CD4-positive, CD25-positive, alpha-beta regulatory T cell (primary cell): ENCODE measurements at regions not wholly inside any gene's neighbourhood (a gene's known extent, or its start where the extent isn't known, plus 50 kb on each side); places are given as distances from the start of the nearest gene placed in this dataset.
A peak's percentile ranks its signal among the peaks of the same experiment; 100 is the strongest.

ENCODE experiments used
- ATAC-seq, 2 donors: fragments of 150-1000 bp; cut with Tn5 transposase; one replicate each; pipeline ENCODE4 v1.10.0; 2021; ENCODE audit warnings: low read depth in 2 of 2, moderate number of reproducible peaks in 2 of 2, moderate library complexity in 1 of 2
- DNase-seq, 3 donors: peaks; one replicate each; pipeline versions ENCODE4 v3.0.0 to v3.0.0-alpha.2; 2012 to 2022; ENCODE audit warnings: mixed read lengths in 1 of 3
- H3K27ac ChIP-seq: one replicate; pipeline ENCODE4 v1.7.0; 2013; ENCODE audit warnings: mild to moderate bottlenecking, low read length; ENCODE audit not compliant: insufficient read depth, poor library complexity, severe bottlenecking
- H3K27me3 ChIP-seq: one replicate; pipeline ENCODE4 v1.7.0; 2013; ENCODE audit warnings: low read length; ENCODE audit not compliant: control insufficient read depth, insufficient read depth
- H3K36me3 ChIP-seq: one replicate; pipeline ENCODE4 v1.7.0; 2013; ENCODE audit warnings: mild to moderate bottlenecking, low read length, moderate library complexity; ENCODE audit not compliant: control insufficient read depth, insufficient read depth
- H3K4me1 ChIP-seq: 2 replicates; pipeline ENCODE4 v1.7.0; 2013; ENCODE audit warnings: mild to moderate bottlenecking, low read length; ENCODE audit not compliant: insufficient read depth, control insufficient read depth, poor library complexity, severe bottlenecking
- H3K4me3 ChIP-seq: one replicate; pipeline ENCODE4 v1.7.0; 2013; ENCODE audit warnings: low read depth, mild to moderate bottlenecking, low read length, moderate library complexity
- H3K9me3 ChIP-seq, 2 experiments: 1 replicate in 1 of 2; 2 replicates in 1 of 2; pipeline ENCODE4 v1.7.0; 2013; ENCODE audit warnings: low read length in 2 of 2, mild to moderate bottlenecking in 1 of 2, moderate library complexity in 1 of 2; ENCODE audit not compliant: control insufficient read depth in 2 of 2
- H3K27ac Mint-ChIP-seq, 3 donors: one replicate each; pipeline ENCODE4 v1.8.0; 2020 to 2022; ENCODE audit warnings: mild to moderate bottlenecking in 3 of 3, mixed read lengths in 3 of 3, moderate library complexity in 2 of 3
- H3K27me3 Mint-ChIP-seq: one replicate; pipeline ENCODE4 v1.8.0; 2022; ENCODE audit warnings: mild to moderate bottlenecking, mixed read lengths
- H3K36me3 Mint-ChIP-seq: one replicate; pipeline ENCODE4 v1.8.0; 2020; ENCODE audit warnings: mixed read lengths
- H3K4me1 Mint-ChIP-seq, 4 donors: one replicate each; pipeline ENCODE4 v1.8.0; 2020 to 2022; ENCODE audit warnings: mixed read lengths in 4 of 4, mild to moderate bottlenecking in 1 of 4
- H3K4me3 Mint-ChIP-seq, 4 donors: one replicate each; pipeline ENCODE4 v1.8.0; 2020 to 2022; ENCODE audit warnings: mild to moderate bottlenecking in 4 of 4, mixed read lengths in 4 of 4, moderate library complexity in 3 of 4
- H3K9me3 Mint-ChIP-seq, 7 donors: one replicate each; pipeline ENCODE4 v1.8.0; 2020 to 2022; ENCODE audit warnings: mixed read lengths in 7 of 7, mild to moderate bottlenecking in 3 of 7, moderate library complexity in 2 of 7

- no peak for ATAC-seq
- H3K9me3 Mint-ChIP-seq: peaks cover 0 to 9% (median 0%) of the 10 kb centered on the region in 7 donors
These were observed 1216.5 kb downstream of the SORCS3 start for GRCh38 chr10:105857268-105858264.

GRCh38 chr10:105855791-105856190 lies 1214.7 kb downstream of the SORCS3 start:
- Mint-ChIP-seq H3K36me3 (no peaks in the 10 kb centered on the region), H3K4me1 (peaks cover 0 to 21% (median 5%) of the 10 kb centered on the region in 4 donors)
- ATAC-seq: no peak

More at GRCh38 chr10:105857268-105858264, 1216.5 kb downstream of the SORCS3 start:
- DNase-seq: no peak
- H3K4me3 ChIP-seq: no peak overlapping the region
- no peaks in the 10 kb centered on the region for H3K9me3 ChIP-seq
- no peaks in the 10 kb centered on the region for H3K27me3 ChIP-seq
- Mint-ChIP-seq H3K4me3 (no peak overlapping the region), H3K27ac (peak overlapping the region; percentile 63 to 75 (median 67)), H3K4me1 (peaks cover 0 to 21% (median 5%) of the 10 kb centered on the region in 4 donors), H3K27me3 (no peaks in the 10 kb centered on the region), H3K36me3 (no peaks in the 10 kb centered on the region)
- H3K36me3 ChIP-seq: no peaks in the 10 kb centered on the region
- H3K4me1 ChIP-seq: no peaks in the 10 kb centered on the region
- H3K27ac ChIP-seq: no peak overlapping the region

GRCh38 chr10:105844676-105845570 lies 1203.8 kb downstream of the SORCS3 start:
- peaks cover 0 to 8% (median 2%) of the 10 kb centered on the region in 7 donors for H3K9me3 Mint-ChIP-seq
- DNase-seq (no peak), ATAC-seq (no peak)
- H3K4me3 Mint-ChIP-seq: no peak overlapping the region
- Histone ChIP-seq H3K27me3 (no peaks in the 10 kb centered on the region), H3K9me3 (no peaks in the 10 kb centered on the region), H3K36me3 (no peaks in the 10 kb centered on the region), H3K4me1 (no peaks in the 10 kb centered on the region), H3K27ac (no peak overlapping the region), H3K4me3 (no peak overlapping the region)
- no peaks in the 10 kb centered on the region for H3K36me3 Mint-ChIP-seq
- peaks cover 0 to 40% (median 5%) of the 10 kb centered on the region in 4 donors for H3K4me1 Mint-ChIP-seq
- H3K27ac Mint-ChIP-seq: peak overlapping the region in 1 of 3 donors; percentile 71
- H3K27me3 Mint-ChIP-seq: no peaks in the 10 kb centered on the region

More at GRCh38 chr10:105855791-105856190, 1214.7 kb downstream of the SORCS3 start:
- Mint-ChIP-seq H3K4me3 (no peak overlapping the region), H3K27ac (no peak overlapping the region), H3K27me3 (no peaks in the 10 kb centered on the region), H3K9me3 (peaks cover 0 to 7% (median 0%) of the 10 kb centered on the region in 7 donors)
- H3K4me3 ChIP-seq: no peak overlapping the region
- no peaks in the 10 kb centered on the region for H3K9me3 ChIP-seq
- H3K4me1 ChIP-seq: no peaks in the 10 kb centered on the region
- H3K27me3 ChIP-seq: no peaks in the 10 kb centered on the region
- no peaks in the 10 kb centered on the region for H3K36me3 ChIP-seq
- H3K27ac ChIP-seq: no peak overlapping the region
- DNase-seq: no peak

GRCh38 chr10:105844241-105844640 lies 1203.2 kb downstream of the SORCS3 start:
- H3K9me3 Mint-ChIP-seq: peaks cover 0 to 8% (median 2%) of the 10 kb centered on the region in 7 donors
- H3K4me1 Mint-ChIP-seq: peaks cover 0 to 45% (median 6%) of the 10 kb centered on the region in 4 donors
- H3K36me3 Mint-ChIP-seq: no peaks in the 10 kb centered on the region
- no peak overlapping the region for H3K27ac ChIP-seq
- ATAC-seq (no peak), DNase-seq (no peak)
- H3K36me3 ChIP-seq: no peaks in the 10 kb centered on the region
- H3K4me1 ChIP-seq: no peaks in the 10 kb centered on the region
- no peaks in the 10 kb centered on the region for H3K9me3 ChIP-seq
- no peaks in the 10 kb centered on the region for H3K27me3 ChIP-seq
- no peak overlapping the region for H3K4me3 ChIP-seq
- H3K27me3 Mint-ChIP-seq: no peaks in the 10 kb centered on the region
- no peak overlapping the region for H3K27ac Mint-ChIP-seq
- peak overlapping the region in 1 of 4 donors; percentile 22 for H3K4me3 Mint-ChIP-seq

GRCh38 chr10:105843786-105844185 lies 1202.7 kb downstream of the SORCS3 start:
- H3K4me3 Mint-ChIP-seq: peak overlapping the region in 2 of 4 donors; percentile 1 to 22
- DNase-seq (no peak), ATAC-seq (no peak)
- H3K4me1 Mint-ChIP-seq: peaks cover 0 to 45% (median 6%) of the 10 kb centered on the region in 4 donors
- peaks cover 0 to 8% (median 2%) of the 10 kb centered on the region in 7 donors for H3K9me3 Mint-ChIP-seq
- H3K27me3 ChIP-seq: no peaks in the 10 kb centered on the region
- H3K36me3 ChIP-seq: no peaks in the 10 kb centered on the region
- H3K27me3 Mint-ChIP-seq: no peaks in the 10 kb centered on the region
- H3K27ac ChIP-seq: no peak overlapping the region
- H3K4me1 ChIP-seq: no peaks in the 10 kb centered on the region
- H3K36me3 Mint-ChIP-seq: no peaks in the 10 kb centered on the region
- peak overlapping the region; percentile 9 for H3K4me3 ChIP-seq
- H3K27ac Mint-ChIP-seq: no peak overlapping the region
- H3K9me3 ChIP-seq: no peaks in the 10 kb centered on the region

GRCh38 chr10:105840288-105840770 lies 1199.2 kb downstream of the SORCS3 start:
- Mint-ChIP-seq H3K27ac (no peak overlapping the region), H3K4me1 (peaks cover 0 to 62% (median 15%) of the 10 kb centered on the region in 4 donors), H3K27me3 (no peaks in the 10 kb centered on the region), H3K36me3 (no peaks in the 10 kb centered on the region), H3K4me3 (no peak overlapping the region), H3K9me3 (peaks cover 0 to 4% (median 0%) of the 10 kb centered on the region in 7 donors)
- Histone ChIP-seq H3K4me3 (peak overlapping the region; percentile 11), H3K27me3 (no peaks in the 10 kb centered on the region), H3K36me3 (no peaks in the 10 kb centered on the region), H3K9me3 (no peaks in the 10 kb centered on the region), H3K27ac (no peak overlapping the region), H3K4me1 (no peaks in the 10 kb centered on the region)
- DNase-seq (no peak), ATAC-seq (no peak)

- Mint-ChIP-seq H3K4me1 (peaks cover 0 to 48% (median 12%) of the 10 kb centered on the region in 4 donors), H3K36me3 (no peaks in the 10 kb centered on the region), H3K27me3 (no peaks in the 10 kb centered on the region), H3K4me3 (peak overlapping the region; percentile 12 to 83 (median 72)), H3K9me3 (peaks cover 0 to 4% (median 0%) of the 10 kb centered on the region in 7 donors), H3K27ac (peak overlapping the region; percentile 75 to 89 (median 86))
- H3K27ac ChIP-seq: no peak overlapping the region
- ATAC-seq (no peak), DNase-seq (no peak)
- H3K27me3 ChIP-seq: no peaks in the 10 kb centered on the region
- no peaks in the 10 kb centered on the region for H3K9me3 ChIP-seq
- H3K4me1 ChIP-seq: no peaks in the 10 kb centered on the region
- peak overlapping the region; percentile 77 for H3K4me3 ChIP-seq
- H3K36me3 ChIP-seq: no peaks in the 10 kb centered on the region
These were observed 1197.3 kb downstream of the SORCS3 start for GRCh38 chr10:105838392-105838791.
